CD14-positive monocyte (primary cell): ENCODE measurements at regions not wholly inside any gene's neighbourhood (a gene's known extent, or its start where the extent isn't known, plus 50 kb on each side); places are given as distances from the start of the nearest gene placed in this dataset.

Source experiments
- DNase-seq, 3 donors: peaks; one replicate each; pipeline ENCODE4 v3.0.0-alpha.2; 2011 to 2022
- H2AFZ ChIP-seq: 2 replicates; pipeline ENCODE4 v1.6.0; 2012; ENCODE audit warnings: mild to moderate bottlenecking, low read depth, low read length, inconsistent platforms; ENCODE audit not compliant: insufficient read depth, poor library complexity, severe bottlenecking
- H3K27ac ChIP-seq, 2 donors: 1 replicate in 1 of 2; 2 replicates in 1 of 2; pipeline ENCODE4 v1.5.1; 2012 to 2013; ENCODE audit warnings: low read length in 2 of 2, control low read depth in 1 of 2, inconsistent platforms in 1 of 2, low read depth in 1 of 2, mild to moderate bottlenecking in 1 of 2
- H3K27me3 ChIP-seq, 2 donors: one replicate each; pipeline versions ENCODE4 v1.6.0 to v1.6.1; 2011 to 2013; ENCODE audit warnings: low read length in 2 of 2; ENCODE audit not compliant: control insufficient read depth in 2 of 2, insufficient read depth in 2 of 2
- H3K36me3 ChIP-seq, 2 donors: replicated peaks in 1 of 2; 1 replicate in 1 of 2; 2 replicates in 1 of 2; pipeline versions ENCODE4 v1.5.1 to v1.6.1; 2012 to 2013; ENCODE audit warnings: low read length in 2 of 2, control low read depth in 1 of 2, inconsistent platforms in 1 of 2, mild to moderate bottlenecking in 1 of 2; ENCODE audit not compliant: insufficient read depth in 2 of 2, control insufficient read depth in 1 of 2
- H3K4me1 ChIP-seq, 2 donors: 1 replicate in 1 of 2; 2 replicates in 1 of 2; pipeline versions ENCODE4 v1.5.1 to v1.6.1; 2012 to 2013; ENCODE audit warnings: low read length in 2 of 2, control low read depth in 1 of 2, inconsistent platforms in 1 of 2, mild to moderate bottlenecking in 1 of 2, moderate library complexity in 1 of 2; ENCODE audit not compliant: insufficient read depth in 2 of 2, control insufficient read depth in 1 of 2
- H3K4me2 ChIP-seq: replicated peaks from 2 replicates; pipeline ENCODE3; 2012; ENCODE audit warnings: low read length, moderate library complexity, mild to moderate bottlenecking; ENCODE audit not compliant: poor library complexity, severe bottlenecking; ENCODE audit errors: extremely low read depth
- H3K4me3 ChIP-seq, 3 experiments: fragments of 200-600 bp in 1 of 3; sonication (generic) in 1 of 3; replicated peaks in 1 of 3; 1 replicate in 2 of 3; 2 replicates in 1 of 3; pipeline ENCODE4 v1.5.1; 2011 to 2013; ENCODE audit warnings: low read length in 3 of 3, mild to moderate bottlenecking in 3 of 3, control low read depth in 2 of 3, low read depth in 2 of 3, inconsistent platforms in 1 of 3, moderate library complexity in 1 of 3
- H3K79me2 ChIP-seq: 2 replicates; pipeline ENCODE4 v1.6.0; 2012; ENCODE audit warnings: mild to moderate bottlenecking, control low read depth, inconsistent platforms, low read length, moderate library complexity; ENCODE audit not compliant: insufficient read depth
- H3K9ac ChIP-seq: 2 replicates; pipeline ENCODE4 v1.6.0; 2017; ENCODE audit warnings: low read length, mild to moderate bottlenecking; ENCODE audit not compliant: insufficient read depth, poor library complexity, severe bottlenecking
- H3K9me3 ChIP-seq, 2 donors: replicated peaks in 1 of 2; 1 replicate in 1 of 2; 2 replicates in 1 of 2; pipeline versions ENCODE4 v1.5.1 to v1.6.1; 2012 to 2013; ENCODE audit warnings: low read length in 2 of 2, control low read depth in 1 of 2; ENCODE audit not compliant: control insufficient read depth in 1 of 2, insufficient read depth in 1 of 2
- H4K20me1 ChIP-seq: 2 replicates; pipeline ENCODE4 v1.6.0; 2012; ENCODE audit warnings: mild to moderate bottlenecking, low read length, control low read depth, moderate library complexity; ENCODE audit not compliant: insufficient read depth
- H3K27ac Mint-ChIP-seq, 7 donors: one replicate each; pipeline ENCODE4 v1.8.0; 2020; ENCODE audit warnings: mild to moderate bottlenecking in 7 of 7, mixed read lengths in 7 of 7, moderate library complexity in 6 of 7, inconsistent platforms in 2 of 7
- H3K27me3 Mint-ChIP-seq, 3 donors: one replicate each; pipeline ENCODE4 v1.8.0; 2021 to 2022; ENCODE audit warnings: low read depth in 3 of 3, mild to moderate bottlenecking in 3 of 3, mixed read lengths in 3 of 3, moderate library complexity in 3 of 3, inconsistent platforms in 1 of 3
- H3K36me3 Mint-ChIP-seq, 2 donors: one replicate each; pipeline ENCODE4 v1.8.0; 2020; ENCODE audit warnings: mixed read lengths in 2 of 2, inconsistent platforms in 1 of 2, mild to moderate bottlenecking in 1 of 2
- H3K4me1 Mint-ChIP-seq: one replicate; pipeline ENCODE4 v1.8.0; 2020; ENCODE audit warnings: mild to moderate bottlenecking, mixed read lengths
- H3K4me3 Mint-ChIP-seq, 2 donors: one replicate each; pipeline ENCODE4 v1.8.0; 2020; ENCODE audit warnings: mild to moderate bottlenecking in 2 of 2, mixed read lengths in 2 of 2, moderate library complexity in 1 of 2
- H3K9me3 Mint-ChIP-seq, 7 donors: one replicate each; pipeline ENCODE4 v1.8.0; 2020 to 2022; ENCODE audit warnings: mixed read lengths in 7 of 7, mild to moderate bottlenecking in 6 of 7, moderate library complexity in 6 of 7, inconsistent platforms in 2 of 7
- WGBS: methylation state at CpG from one replicate; pipeline ENCODE4 v1.1.5; 2013; ENCODE audit warnings: missing lambda C conversion rate; ENCODE audit not compliant: insufficient coverage; 5-methylcytosine and 5-hydroxymethylcytosine counted together
- intact Hi-C, 2 donors: fragments of 100-400 bp; cut with micrococcal nuclease; formaldehyde crosslinking; loops; one replicate each; pipeline versions ENCODE4 v1.15.0 to v1.15.1; 2023
- TF ChIP-seq, protein P1 (sequence below): fragments of 200-600 bp; IDR thresholded peaks from one replicate; pipeline ENCODE4 v1.8.0; 2022; ENCODE audit warnings: antibody characterized with exemption, mild to moderate bottlenecking

DNA sequence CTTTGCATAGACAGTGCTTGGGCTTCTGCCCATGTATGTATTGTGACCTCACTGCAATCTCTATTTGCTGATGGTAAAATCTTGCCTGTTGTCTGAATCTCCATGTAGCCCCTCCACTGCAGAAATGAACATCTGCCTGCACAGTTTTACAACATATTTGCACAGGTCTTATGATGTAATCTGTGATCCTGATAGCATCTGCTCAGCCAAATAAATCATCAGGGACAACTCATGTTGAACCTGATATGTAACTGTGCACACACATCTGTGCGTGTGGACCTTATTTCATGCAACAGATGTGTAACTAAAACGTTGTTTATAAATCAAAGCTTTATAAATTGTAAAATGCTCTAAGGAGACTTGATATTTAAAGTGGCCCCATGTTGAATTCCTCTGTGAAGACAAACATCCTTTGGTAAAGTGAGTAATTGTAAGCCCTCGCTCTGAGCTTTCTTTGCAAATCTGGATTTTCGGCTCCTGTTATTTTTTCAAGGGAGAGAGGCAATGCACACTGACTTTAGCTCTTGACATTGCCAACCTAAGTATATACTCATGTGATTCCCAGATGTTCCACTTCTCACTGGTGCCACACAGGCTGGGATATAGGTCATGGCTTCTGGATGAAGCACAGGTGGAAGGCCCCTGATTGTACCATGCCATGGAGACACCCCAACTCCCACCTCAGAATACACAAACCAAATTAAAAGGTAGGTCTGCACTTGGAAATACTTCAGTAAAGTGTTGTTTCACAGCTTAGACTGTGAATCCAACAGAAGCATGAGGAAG is 371.3 kb downstream of the GRIN2B start:
- no peak overlapping the region for H3K27ac Mint-ChIP-seq
- H3K9me3 ChIP-seq, result no peaks in the 10 kb centered on the region
- peaks cover 0 to 5% (median 3%) of the 10 kb centered on the region in 7 donors for H3K9me3 Mint-ChIP-seq
- no peaks in the 10 kb centered on the region for H3K36me3 ChIP-seq
- H3K4me2 ChIP-seq, result no peak overlapping the region
- H3K4me3 ChIP-seq, result no peak overlapping the region
- TF ChIP-seq, protein P1, sequence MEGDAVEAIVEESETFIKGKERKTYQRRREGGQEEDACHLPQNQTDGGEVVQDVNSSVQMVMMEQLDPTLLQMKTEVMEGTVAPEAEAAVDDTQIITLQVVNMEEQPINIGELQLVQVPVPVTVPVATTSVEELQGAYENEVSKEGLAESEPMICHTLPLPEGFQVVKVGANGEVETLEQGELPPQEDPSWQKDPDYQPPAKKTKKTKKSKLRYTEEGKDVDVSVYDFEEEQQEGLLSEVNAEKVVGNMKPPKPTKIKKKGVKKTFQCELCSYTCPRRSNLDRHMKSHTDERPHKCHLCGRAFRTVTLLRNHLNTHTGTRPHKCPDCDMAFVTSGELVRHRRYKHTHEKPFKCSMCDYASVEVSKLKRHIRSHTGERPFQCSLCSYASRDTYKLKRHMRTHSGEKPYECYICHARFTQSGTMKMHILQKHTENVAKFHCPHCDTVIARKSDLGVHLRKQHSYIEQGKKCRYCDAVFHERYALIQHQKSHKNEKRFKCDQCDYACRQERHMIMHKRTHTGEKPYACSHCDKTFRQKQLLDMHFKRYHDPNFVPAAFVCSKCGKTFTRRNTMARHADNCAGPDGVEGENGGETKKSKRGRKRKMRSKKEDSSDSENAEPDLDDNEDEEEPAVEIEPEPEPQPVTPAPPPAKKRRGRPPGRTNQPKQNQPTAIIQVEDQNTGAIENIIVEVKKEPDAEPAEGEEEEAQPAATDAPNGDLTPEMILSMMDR, result no peak
- no peaks in the 10 kb centered on the region for H3K4me1 Mint-ChIP-seq
- no peak for DNase-seq
- no peak overlapping the region for H3K27ac ChIP-seq
- H3K27me3 ChIP-seq, result no peaks in the 10 kb centered on the region
- H3K36me3 Mint-ChIP-seq, result no peaks in the 10 kb centered on the region
- H3K4me1 ChIP-seq, result no peaks in the 10 kb centered on the region
- H3K4me3 Mint-ChIP-seq, result no peak overlapping the region
- H4K20me1 ChIP-seq, result no peaks in the 10 kb centered on the region
- WGBS, result 57% methylated on average over 1 of the region's 4 CpGs
- H2AFZ ChIP-seq, result no peak overlapping the region
- no peak overlapping the region for H3K9ac ChIP-seq
- intact Hi-C loops, result no loop called here
- no peaks in the 10 kb centered on the region for H3K27me3 Mint-ChIP-seq
- H3K79me2 ChIP-seq, result no peaks in the 10 kb centered on the region

DNA sequence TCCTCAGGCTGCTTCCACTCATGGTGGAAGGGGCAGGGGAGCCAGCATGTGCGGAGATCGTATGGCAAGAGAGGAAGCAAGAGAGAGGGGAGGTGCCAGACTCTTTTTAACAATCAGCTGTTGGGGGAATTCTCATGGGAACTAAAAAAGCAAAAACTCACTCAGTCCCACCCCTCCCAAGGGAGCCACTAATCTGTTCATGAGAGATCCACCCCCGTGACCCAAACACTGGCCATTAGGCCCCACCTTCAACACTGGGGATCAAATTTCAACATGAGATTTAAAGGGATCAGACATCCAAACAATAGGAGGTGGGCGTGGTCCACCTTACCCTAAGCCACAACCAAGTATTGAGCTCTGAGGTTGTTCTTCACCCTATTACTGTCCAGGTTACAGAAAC is 375.1 kb downstream of the GRIN2B start:
- TF ChIP-seq, protein P1, result no peak
- no peak overlapping the region for H3K4me3 Mint-ChIP-seq
- H3K36me3 ChIP-seq, result no peaks in the 10 kb centered on the region
- no peaks in the 10 kb centered on the region for H3K79me2 ChIP-seq
- no peak overlapping the region for H2AFZ ChIP-seq
- no peaks in the 10 kb centered on the region for H3K9me3 ChIP-seq
- H3K9ac ChIP-seq, result no peak overlapping the region
- no peaks in the 10 kb centered on the region for H3K27me3 ChIP-seq
- H3K36me3 Mint-ChIP-seq, result no peaks in the 10 kb centered on the region
- no peak for DNase-seq
- no peaks in the 10 kb centered on the region for H3K4me1 ChIP-seq
- no peak overlapping the region for H3K27ac ChIP-seq
- H3K9me3 Mint-ChIP-seq, result peaks cover 0 to 5% (median 2%) of the 10 kb centered on the region in 7 donors
- H3K4me2 ChIP-seq, result no peak overlapping the region
- H3K27me3 Mint-ChIP-seq, result peaks cover 0 to 1% (median 0%) of the 10 kb centered on the region in 3 donors
- H3K4me3 ChIP-seq, result no peak overlapping the region
- intact Hi-C loops, result no loop called here
- no peaks in the 10 kb centered on the region for H3K4me1 Mint-ChIP-seq
- H3K27ac Mint-ChIP-seq, result peak overlapping the region in 1 of 7 donors; percentile 73
- WGBS, result no CpG with 5 or more reads among the region's 4 CpGs
- no peaks in the 10 kb centered on the region for H4K20me1 ChIP-seq
